Left lobe of liver (tissue), 2 donors: ENCODE measurements at regions not wholly inside any gene's neighbourhood (a gene's known extent, or its start where the extent isn't known, plus 50 kb on each side); places are given as distances from the start of the nearest gene placed in this dataset.

Experiments
- ATAC-seq: fragments of 200-7000 bp; cut with Tn5 transposase; one replicate; pipeline ENCODE4 v1.9.1; 2020; ENCODE audit warnings: mild to moderate bottlenecking, moderate library complexity
- DNase-seq: peaks from one replicate; pipeline ENCODE4 v3.0.0-alpha.2; 2020; ENCODE audit warnings: low spot score
- donor health status: DM: no; HTN: no; CAD: no; lungs with moderate emphysema.
- donor health status: DM: no; HTN: yes; CAD: no.

DNA sequence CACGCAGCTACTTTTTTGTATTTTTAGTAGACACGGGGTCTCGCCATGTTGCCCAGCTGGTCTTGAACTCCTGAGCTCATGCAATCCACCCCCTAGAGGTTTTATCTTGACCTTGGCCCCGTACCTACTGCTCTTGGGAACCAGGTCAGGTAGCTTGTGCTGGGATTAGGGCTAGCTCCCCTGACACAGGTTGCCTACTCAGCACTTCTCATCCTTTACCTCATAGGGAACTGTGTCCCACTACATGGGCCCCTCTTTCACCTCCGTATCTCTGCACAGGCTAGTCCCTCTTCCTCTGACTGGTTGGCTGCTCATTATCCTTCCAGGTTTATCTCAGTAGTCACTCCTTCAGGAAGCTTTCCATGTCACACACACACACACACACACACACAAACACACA, 58.0 kb upstream of the ITPRID1 start:
- ATAC-seq: no peak
- DNase-seq: no peak

GRCh38 chr7:31456646-31457368, 57.1 kb upstream of the ITPRID1 start:
- DNase-seq: no peak
- no peak for ATAC-seq

- DNase-seq (no peak), ATAC-seq (no peak)
These were observed 56.3 kb upstream of the ITPRID1 start for GRCh38 chr7:31457551-31457950.

- ATAC-seq (no peak), DNase-seq (no peak)
These were observed 55.7 kb upstream of the ITPRID1 start for GRCh38 chr7:31458203-31458602.

- DNase-seq (no peak), ATAC-seq (no peak)
These were observed 51.3 kb upstream of the ITPRID1 start for GRCh38 chr7:31462636-31463035.
